Testis (tissue), 2 donors: ENCODE measurements at regions not wholly inside any gene's neighbourhood (a gene's known extent, or its start where the extent isn't known, plus 50 kb on each side); places are given as distances from the start of the nearest gene placed in this dataset.

Experiments
- DNase-seq: peaks from one replicate; pipeline ENCODE4 v3.0.0-alpha.2; 2019
- H3K27ac ChIP-seq, 2 donors: fragments of 200-600 bp; sonication (generic); one replicate each; pipeline ENCODE4 v1.5.1; 2019
- H3K27me3 ChIP-seq: fragments of 200-600 bp; sonication (generic); one replicate; pipeline ENCODE4 v1.5.1; 2019
- H3K36me3 ChIP-seq: fragments of 200-600 bp; sonication (generic); one replicate; pipeline ENCODE4 v1.5.1; 2017; ENCODE audit warnings: low read depth; ENCODE audit errors: missing control alignments
- H3K4me1 ChIP-seq: fragments of 200-600 bp; sonication (generic); one replicate; pipeline ENCODE4 v1.5.1; 2019
- H3K4me3 ChIP-seq, 2 donors: fragments of 200-600 bp; sonication (generic); one replicate each; pipeline ENCODE4 v1.5.1; 2017 to 2019
- H3K9me3 ChIP-seq: fragments of 200-600 bp; sonication (generic); one replicate; pipeline ENCODE4 v1.5.1; 2017
- POLR2A ChIP-seq: fragments of 450-650 bp; IDR thresholded peaks from one replicate; pipeline ENCODE4 v1.6.1; 2017; ENCODE audit warnings: antibody characterized with exemption, mild to moderate bottlenecking, moderate library complexity
- WGBS, 2 donors: methylation state at CpG; one replicate each; pipeline ENCODE4 v1.1.5; 2018; 5-methylcytosine and 5-hydroxymethylcytosine counted together
- intact Hi-C: fragments of 100-400 bp; cut with DNase I; formaldehyde crosslinking; loops from one replicate; pipeline ENCODE4 v1.15.1; 2023; ENCODE audit warnings: low total_unique reads
- TF ChIP-seq, protein P1 (sequence below), 3 experiments: fragments of 450-650 bp in 2 of 3; fragments of 200-600 bp in 1 of 3; sonication (generic) in 1 of 3; IDR thresholded peaks; one replicate each; pipeline ENCODE4 v1.5.1; 2016 to 2019; ENCODE audit warnings: antibody characterized with exemption in 3 of 3, mild to moderate bottlenecking in 2 of 3, moderate library complexity in 1 of 3

DNA sequence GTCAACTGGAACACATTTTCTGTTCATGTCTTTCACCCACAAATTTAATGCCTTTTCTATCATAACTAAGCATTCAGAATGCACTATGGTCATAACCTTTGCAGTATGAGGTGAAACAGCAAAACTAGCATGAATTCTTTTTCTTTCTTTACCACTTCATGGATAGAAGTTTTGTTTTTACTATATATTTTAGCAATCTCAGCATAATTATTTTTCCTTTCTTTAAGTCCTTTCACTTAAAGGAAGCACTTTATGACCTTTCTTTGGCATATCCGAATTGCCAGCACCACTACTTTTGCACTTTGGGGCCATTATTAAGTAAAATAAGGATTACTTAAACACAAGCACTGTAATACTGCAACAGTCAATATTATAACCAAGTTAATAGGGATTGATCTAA lies 115.1 kb upstream of the DKK2 start:
- TF ChIP-seq, protein P1, sequence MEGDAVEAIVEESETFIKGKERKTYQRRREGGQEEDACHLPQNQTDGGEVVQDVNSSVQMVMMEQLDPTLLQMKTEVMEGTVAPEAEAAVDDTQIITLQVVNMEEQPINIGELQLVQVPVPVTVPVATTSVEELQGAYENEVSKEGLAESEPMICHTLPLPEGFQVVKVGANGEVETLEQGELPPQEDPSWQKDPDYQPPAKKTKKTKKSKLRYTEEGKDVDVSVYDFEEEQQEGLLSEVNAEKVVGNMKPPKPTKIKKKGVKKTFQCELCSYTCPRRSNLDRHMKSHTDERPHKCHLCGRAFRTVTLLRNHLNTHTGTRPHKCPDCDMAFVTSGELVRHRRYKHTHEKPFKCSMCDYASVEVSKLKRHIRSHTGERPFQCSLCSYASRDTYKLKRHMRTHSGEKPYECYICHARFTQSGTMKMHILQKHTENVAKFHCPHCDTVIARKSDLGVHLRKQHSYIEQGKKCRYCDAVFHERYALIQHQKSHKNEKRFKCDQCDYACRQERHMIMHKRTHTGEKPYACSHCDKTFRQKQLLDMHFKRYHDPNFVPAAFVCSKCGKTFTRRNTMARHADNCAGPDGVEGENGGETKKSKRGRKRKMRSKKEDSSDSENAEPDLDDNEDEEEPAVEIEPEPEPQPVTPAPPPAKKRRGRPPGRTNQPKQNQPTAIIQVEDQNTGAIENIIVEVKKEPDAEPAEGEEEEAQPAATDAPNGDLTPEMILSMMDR (IDR thresholded peaks at IDR 0.05): no peak
- TF ChIP-seq POLR2A: no peak
- 84 to 95% methylated on average over 1 of the region's 1 CpG for WGBS, 2 donors
- no peaks in the 10 kb centered on the region for H3K9me3 ChIP-seq
- H3K27me3 ChIP-seq: no peaks in the 10 kb centered on the region
- DNase-seq: no peak
- intact Hi-C loops: no loop called here
- H3K4me1 ChIP-seq: peaks cover 5% of the 10 kb centered on the region
- no peak overlapping the region for H3K4me3 ChIP-seq
- no peak overlapping the region for H3K27ac ChIP-seq
- no peaks in the 10 kb centered on the region for H3K36me3 ChIP-seq

DNA sequence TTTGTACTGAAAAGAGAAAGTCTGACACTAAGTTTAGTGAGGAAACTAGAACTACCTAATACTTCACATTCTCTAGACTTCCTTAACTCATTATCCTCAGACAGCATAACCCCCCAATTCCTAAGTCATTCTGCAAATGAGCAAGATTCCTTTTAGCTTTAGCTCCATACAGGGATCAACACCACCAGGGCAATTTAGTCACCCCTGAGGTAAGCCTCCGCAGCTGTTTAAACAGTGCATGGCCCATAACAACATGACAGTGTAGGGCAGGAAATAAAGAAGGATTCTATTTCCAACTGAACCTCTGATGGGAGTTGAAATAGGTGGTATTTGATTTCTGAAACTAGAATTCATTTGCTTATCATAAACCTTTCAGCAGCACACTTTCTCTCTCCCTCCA lies 112.8 kb upstream of the DKK2 start:
- Histone ChIP-seq H3K4me3 (no peak overlapping the region), H3K9me3 (no peaks in the 10 kb centered on the region), H3K27ac (no peak overlapping the region), H3K36me3 (no peaks in the 10 kb centered on the region), H3K4me1 (peaks cover 5% of the 10 kb centered on the region), H3K27me3 (no peaks in the 10 kb centered on the region)
- TF ChIP-seq, protein P1 (IDR thresholded peaks at IDR 0.05): no peak
- WGBS, 2 donors: 79 to 93% methylated on average over 1 of the region's 1 CpG
- intact Hi-C loops: no loop called here
- DNase-seq: no peak

DNA sequence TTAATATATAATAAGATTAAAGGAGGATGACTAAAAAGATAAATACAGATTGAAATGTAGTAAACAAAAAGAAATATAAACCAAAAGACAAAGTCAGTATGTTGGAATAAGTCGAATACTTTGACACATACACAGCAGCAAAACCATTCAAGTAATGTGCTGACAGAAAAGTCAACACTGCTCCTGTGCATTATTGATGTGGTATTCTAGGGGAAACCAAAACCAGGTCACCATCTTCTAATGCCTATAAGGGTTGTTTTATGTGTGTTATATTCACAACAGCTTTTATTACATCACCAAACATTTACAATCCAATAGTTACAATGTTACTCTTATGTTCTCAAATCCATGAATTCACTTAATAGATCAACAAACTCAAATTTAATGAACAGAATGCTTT lies 111.8 kb upstream of the DKK2 start:
- intact Hi-C loops: no loop called here

DNA sequence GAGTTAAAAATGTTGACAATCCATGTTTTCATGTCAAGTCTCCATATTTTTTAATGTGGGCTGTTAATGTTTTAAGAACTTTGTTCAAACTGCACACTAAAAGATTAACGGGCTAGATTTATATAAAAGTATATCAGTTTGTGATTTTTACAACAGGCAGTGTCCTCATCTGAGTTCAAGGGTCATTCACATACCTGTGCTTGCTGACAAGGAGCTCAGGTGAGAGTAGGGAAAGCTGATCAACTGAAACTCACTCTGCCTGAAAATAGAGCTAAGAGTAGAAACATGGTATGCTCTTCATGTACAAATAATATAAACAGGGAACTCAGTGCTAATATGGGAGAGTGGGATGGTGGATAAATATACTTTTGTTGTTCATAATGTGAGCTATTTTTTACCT lies 102.3 kb upstream of the DKK2 start:
- H3K4me1 ChIP-seq: no peaks in the 10 kb centered on the region
- no peaks in the 10 kb centered on the region for H3K9me3 ChIP-seq
- no peak overlapping the region for H3K4me3 ChIP-seq
- intact Hi-C loops: no loop called here
- H3K27ac ChIP-seq: no peak overlapping the region
- DNase-seq: no peak
- WGBS, 2 donors: 91 to 93% methylated on average over 1 of the region's 1 CpG
- TF ChIP-seq, protein P1 (IDR thresholded peaks at IDR 0.05): no peak
- TF ChIP-seq POLR2A: no peak
- no peaks in the 10 kb centered on the region for H3K27me3 ChIP-seq
- no peaks in the 10 kb centered on the region for H3K36me3 ChIP-seq

More for the DNA sequence above, 111.8 kb upstream of the DKK2 start:
- H3K27ac ChIP-seq: no peak overlapping the region
- no peaks in the 10 kb centered on the region for H3K4me1 ChIP-seq
- 81% methylated on average over 1 of the region's 1 CpG for WGBS, 2 donors
- no peaks in the 10 kb centered on the region for H3K27me3 ChIP-seq
- no peaks in the 10 kb centered on the region for H3K36me3 ChIP-seq
- no peak for DNase-seq
- no peaks in the 10 kb centered on the region for H3K9me3 ChIP-seq
- TF ChIP-seq POLR2A: no peak
- TF ChIP-seq, protein P1 (IDR thresholded peaks at IDR 0.05): no peak
- H3K4me3 ChIP-seq: no peak overlapping the region

DNA sequence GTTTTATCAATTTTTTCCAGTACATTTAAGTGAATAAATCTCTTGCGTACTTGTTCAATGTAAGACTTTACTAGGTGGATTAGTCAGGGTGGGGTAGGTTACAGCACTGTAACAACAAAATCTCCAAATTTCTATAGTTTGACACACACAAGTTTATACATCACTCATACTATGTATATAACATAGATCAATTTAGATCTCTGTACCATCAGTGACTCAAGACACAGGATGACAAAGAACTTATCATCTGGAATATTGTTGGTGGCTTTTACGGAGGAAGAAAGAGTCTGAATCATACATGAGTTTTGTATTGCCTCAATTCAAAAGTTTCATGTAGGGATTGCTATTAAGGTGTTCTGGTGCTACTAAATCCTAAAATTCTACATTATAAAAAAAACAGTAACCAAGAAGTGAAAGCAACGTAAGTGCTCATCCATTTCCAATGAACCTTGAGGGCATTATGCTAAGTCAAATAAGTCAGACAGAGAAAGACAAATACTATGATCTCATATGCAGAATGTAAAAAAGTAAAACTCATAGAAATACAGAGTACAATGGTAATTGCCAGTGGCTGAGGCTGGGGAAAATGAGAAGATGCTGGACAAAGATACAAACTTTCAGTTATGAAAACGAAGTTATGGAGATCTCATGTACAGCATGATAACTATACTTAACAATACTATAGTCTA lies 98.0 kb upstream of the DKK2 start:
- TF ChIP-seq, protein P1 (IDR thresholded peaks at IDR 0.05): no peak
- no peak for TF ChIP-seq POLR2A
- DNase-seq: no peak
- Histone ChIP-seq H3K36me3 (no peaks in the 10 kb centered on the region), H3K27ac (no peak overlapping the region), H3K4me1 (no peaks in the 10 kb centered on the region), H3K9me3 (no peaks in the 10 kb centered on the region), H3K4me3 (no peak overlapping the region), H3K27me3 (no peaks in the 10 kb centered on the region)
- intact Hi-C loops: no loop called here
- WGBS, 2 donors: 81 to 92% methylated on average over 4 of the region's 4 CpGs
